GM21423 (cell line): ENCODE measurements at regions not wholly inside any gene's neighbourhood (a gene's known extent, or its start where the extent isn't known, plus 50 kb on each side); places are given as distances from the start of the nearest gene placed in this dataset.

ENCODE experiments used
- ATAC-seq: cut with Tn5 transposase; IDR thresholded peaks from one replicate; pipeline ENCODE4 v1.9.1; 2021; ENCODE audit warnings: mild to moderate bottlenecking, moderate library complexity; ENCODE audit not compliant: unreplicated experiment

DNA sequence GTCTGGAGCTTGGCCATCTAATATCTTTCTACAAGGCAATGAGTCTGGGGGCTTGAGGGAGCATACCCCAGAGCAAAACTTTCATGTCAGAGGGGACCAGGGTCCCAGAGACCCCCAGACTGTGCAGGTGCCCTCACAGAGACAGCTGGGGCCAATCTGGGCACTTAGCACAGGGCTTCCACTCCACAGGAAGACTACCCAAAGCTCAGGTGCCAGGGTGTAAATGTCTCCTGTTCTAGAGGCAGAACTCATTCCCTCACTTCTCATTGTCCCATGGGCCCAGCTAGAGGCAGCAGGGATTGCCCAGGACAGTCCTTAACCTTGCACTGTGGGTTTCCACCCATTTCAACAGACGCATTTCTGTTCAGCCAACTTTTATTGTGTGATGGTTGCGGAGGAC is 246.9 kb downstream of the ACTR3B start:
- ATAC-seq, result no peak

GRCh38 chr7:153006911-153007310 is 247.4 kb downstream of the ACTR3B start:
- no peak for ATAC-seq

DNA sequence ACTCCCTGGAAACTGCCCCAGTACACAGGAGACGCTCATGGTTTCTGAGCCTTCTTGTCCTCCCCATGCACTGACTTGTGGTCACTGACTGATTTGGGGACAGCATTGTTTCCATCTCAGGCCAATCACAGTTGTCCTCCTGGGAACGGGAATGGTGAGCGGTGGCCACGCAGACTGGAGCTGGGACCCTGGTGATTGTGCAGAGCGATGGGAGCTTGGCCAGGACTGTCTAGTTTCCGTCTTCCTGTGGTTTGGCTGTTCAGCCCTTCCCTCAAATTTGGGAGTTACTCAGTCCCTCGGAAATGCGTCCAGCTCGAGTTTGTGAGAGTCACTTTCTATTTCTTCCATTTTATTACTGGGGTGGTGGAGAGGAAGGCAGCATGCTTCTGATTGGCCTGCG is 250.9 kb downstream of the ACTR3B start:
- ATAC-seq, result no peak

GRCh38 chr7:153012203-153012602 is 252.7 kb downstream of the ACTR3B start:
- no peak for ATAC-seq

- ATAC-seq, result no peak
Measured at GRCh38 chr7:153017223-153017622, 257.7 kb downstream of the ACTR3B start.

GRCh38 chr7:153021542-153021941 is 262.0 kb downstream of the ACTR3B start:
- no peak for ATAC-seq

GRCh38 chr7:153022475-153023193 is 263.1 kb downstream of the ACTR3B start:
- ATAC-seq, result no peak

- ATAC-seq, result no peak
Measured at GRCh38 chr7:153023194-153023592, 263.6 kb downstream of the ACTR3B start.

GRCh38 chr7:153027210-153027609 is 267.7 kb downstream of the ACTR3B start:
- ATAC-seq, result no peak

DNA sequence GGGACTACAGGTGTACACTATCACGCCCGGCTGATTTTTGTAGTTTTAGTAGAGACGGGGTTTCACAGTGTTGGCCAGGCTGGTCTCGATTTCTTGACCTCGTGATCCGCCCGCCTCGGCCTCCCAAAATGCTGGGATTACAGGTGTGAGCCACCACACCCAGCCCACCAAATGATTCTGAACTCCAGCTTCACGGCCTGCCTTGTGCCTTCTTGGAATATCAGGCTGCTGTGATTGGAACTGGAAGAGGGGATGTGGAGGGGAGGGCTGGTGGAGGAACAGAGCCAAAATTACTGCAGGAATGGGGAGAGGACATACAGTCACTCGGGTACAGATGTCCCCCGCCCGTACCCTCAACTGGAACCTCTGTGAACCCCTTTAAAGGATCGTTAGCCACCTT is 268.4 kb downstream of the ACTR3B start:
- ATAC-seq, result no peak

- no peak for ATAC-seq
Measured at GRCh38 chr7:153030976-153031375, 271.4 kb downstream of the ACTR3B start.

GRCh38 chr7:153034791-153035190 is 275.2 kb downstream of the ACTR3B start:
- no peak for ATAC-seq

DNA sequence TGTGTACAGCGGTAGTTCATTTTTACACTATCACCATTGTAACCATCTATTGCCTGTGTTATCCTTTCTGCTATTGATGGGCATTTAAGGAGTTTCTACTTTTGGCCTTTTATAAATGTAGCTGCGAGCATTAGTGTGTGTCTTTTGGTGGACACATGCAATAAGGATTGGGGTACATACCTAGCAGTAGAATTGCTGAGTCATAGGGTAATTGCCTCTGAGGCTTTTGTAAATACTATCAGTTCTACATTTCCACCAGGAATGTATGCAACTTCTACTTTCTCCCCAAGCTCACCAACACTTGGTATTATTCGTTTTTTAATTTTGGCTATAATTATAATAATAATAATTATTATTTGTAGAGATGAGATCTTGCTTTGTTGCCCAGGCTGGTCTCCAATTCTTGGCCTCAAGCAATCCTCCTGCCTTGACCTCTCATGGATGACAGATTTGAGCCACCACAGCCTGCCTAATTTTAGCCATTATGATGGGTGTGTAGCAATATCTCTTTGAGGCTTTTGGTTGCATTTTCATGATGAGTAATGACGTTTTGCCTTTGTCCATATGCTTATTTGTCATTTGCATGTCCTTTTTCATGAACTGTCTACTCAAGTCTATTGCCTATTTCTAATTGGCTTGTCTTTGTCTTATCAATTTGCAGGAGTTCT is 277.0 kb downstream of the ACTR3B start:
- ATAC-seq, result no peak

DNA sequence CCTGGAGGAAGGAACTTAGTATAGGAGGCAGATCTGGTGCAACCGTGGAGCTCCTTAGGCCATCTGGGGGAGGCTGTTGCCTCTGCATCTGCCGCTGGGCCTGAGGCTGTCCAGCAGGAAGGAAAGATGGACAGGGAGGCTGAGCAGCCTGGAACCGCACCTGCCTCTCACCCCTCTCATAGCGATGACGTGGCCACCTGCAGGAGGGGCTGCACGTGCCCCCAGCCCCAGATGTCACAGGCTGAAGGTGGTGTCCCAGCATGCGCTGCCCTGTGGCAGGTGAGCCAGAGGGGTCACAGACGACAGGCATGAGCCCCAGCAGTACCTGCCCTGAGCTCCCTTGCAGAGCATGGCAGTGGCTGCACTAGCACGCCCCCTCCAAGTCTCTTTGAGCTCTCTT is 283.9 kb downstream of the ACTR3B start:
- ATAC-seq, result no peak

- no peak for ATAC-seq
Measured at GRCh38 chr7:153044981-153045380, 285.4 kb downstream of the ACTR3B start.

- ATAC-seq, result no peak
Measured at GRCh38 chr7:153047079-153047959, 287.8 kb downstream of the ACTR3B start.

- ATAC-seq, result no peak
Measured at GRCh38 chr7:153052206-153052605, 292.7 kb downstream of the ACTR3B start.

GRCh38 chr7:153061910-153062528 is 302.5 kb downstream of the ACTR3B start:
- ATAC-seq, result no peak

DNA sequence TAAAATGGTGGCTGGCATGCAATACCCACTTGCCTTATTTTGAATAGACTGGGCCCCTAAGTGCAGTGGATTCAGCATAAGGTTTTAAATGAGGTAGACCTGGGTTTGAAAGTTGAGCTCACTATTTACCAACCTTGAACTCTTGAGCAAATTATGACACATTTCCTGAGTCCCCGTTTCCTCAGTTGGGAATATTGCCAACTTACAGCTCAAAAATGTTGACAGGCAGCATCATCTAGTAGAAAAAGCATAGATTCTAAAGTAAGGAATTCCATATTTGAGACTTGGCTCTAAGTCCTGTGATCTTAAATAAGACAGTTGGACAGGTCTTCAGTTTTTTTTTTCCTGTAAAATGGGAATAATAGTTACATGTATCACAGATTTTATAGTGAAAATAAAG is 305.5 kb downstream of the ACTR3B start:
- no peak for ATAC-seq

DNA sequence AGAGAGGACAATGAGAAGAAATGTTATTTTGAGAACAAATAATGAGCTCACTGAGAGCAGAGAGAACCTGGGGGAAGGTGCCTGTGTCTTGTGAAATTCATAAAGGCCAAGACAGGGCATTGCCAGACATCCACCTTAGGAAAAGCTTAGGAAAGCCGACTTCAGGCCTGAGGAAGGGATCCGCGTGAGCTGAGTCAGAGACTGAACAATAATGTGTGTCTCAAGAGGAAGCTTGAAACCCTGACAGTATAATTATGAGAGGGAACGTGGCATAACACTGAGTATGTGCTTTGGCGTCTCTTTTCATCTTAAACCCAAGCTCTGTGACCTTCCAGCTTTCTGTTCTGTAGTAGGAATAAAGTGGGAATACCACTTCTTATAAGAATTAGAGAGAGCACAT is 307.2 kb downstream of the ACTR3B start:
- no peak for ATAC-seq

- ATAC-seq, result no peak
Measured at GRCh38 chr7:153070141-153070540, 310.6 kb downstream of the ACTR3B start.
